HL-60 (cell line): ENCODE measurements at regions not wholly inside any gene's neighbourhood (a gene's known extent, or its start where the extent isn't known, plus 50 kb on each side); places are given as distances from the start of the nearest gene placed in this dataset.

Source experiments
- DNase-seq, 2 experiments: peaks; one replicate each; pipeline ENCODE4 v3.0.0-alpha.2; 2010 to 2020; ENCODE audit warnings: low read depth in 1 of 2, low spot score in 1 of 2
- H3K27ac ChIP-seq: fragments of 250-450 bp; sonication (Bioruptor Pico); replicated peaks from 2 replicates; pipeline ENCODE4 v1.5.1; 2020; ENCODE audit warnings: mild to moderate bottlenecking, moderate library complexity
- H3K27me3 ChIP-seq: fragments of 250-450 bp; sonication (Bioruptor Pico); 2 replicates; pipeline ENCODE4 v1.5.1; 2021; ENCODE audit warnings: mild to moderate bottlenecking, moderate library complexity; ENCODE audit not compliant: insufficient read depth, poor library complexity, severe bottlenecking
- H3K4me3 ChIP-seq: replicated peaks from 2 replicates; pipeline ENCODE4 v1.5.1; 2011; ENCODE audit warnings: mild to moderate bottlenecking, control low read depth, low read length; ENCODE audit not compliant: insufficient read depth
- CTCF ChIP-seq: IDR thresholded peaks from one replicate; pipeline ENCODE4 v1.5.1; 2011; ENCODE audit warnings: low read length, control low read depth, inconsistent platforms; ENCODE audit not compliant: insufficient read depth
- GABPA ChIP-seq: IDR thresholded peaks from 2 replicates; pipeline ENCODE4 v1.6.1; 2012; ENCODE audit warnings: low read depth
- POLR2AphosphoS5 ChIP-seq: IDR thresholded peaks from 2 replicates; pipeline ENCODE4 v1.6.1; 2012; ENCODE audit warnings: low read depth
- REST ChIP-seq: IDR thresholded peaks from 2 replicates; pipeline ENCODE4 v1.6.1; 2012; ENCODE audit warnings: low read depth; ENCODE audit not compliant: insufficient replicate concordance
- SPI1 ChIP-seq: IDR thresholded peaks from 2 replicates; pipeline ENCODE4 v1.6.1; 2012; ENCODE audit warnings: low read depth, mild to moderate bottlenecking, borderline replicate concordance

GRCh38 chr2:164126960-164127660 lies 391.3 kb upstream of the FIGN start:
- no peak for DNase-seq
- H3K27ac ChIP-seq = no peak overlapping the region
- no peaks in the 10 kb centered on the region for H3K27me3 ChIP-seq
- H3K4me3 ChIP-seq = no peak overlapping the region
- TF ChIP-seq POLR2AphosphoS5 = no peak
- TF ChIP-seq REST = no peak
- TF ChIP-seq SPI1 = no peak
- no peak for TF ChIP-seq CTCF
- TF ChIP-seq GABPA = no peak

GRCh38 chr2:164115806-164116205 lies 380.0 kb upstream of the FIGN start:
- Histone ChIP-seq H3K4me3 (no peak overlapping the region), H3K27ac (no peak overlapping the region), H3K27me3 (no peaks in the 10 kb centered on the region)
- TF ChIP-seq SPI1 = no peak
- no peak for TF ChIP-seq CTCF
- no peak for TF ChIP-seq REST
- no peak for TF ChIP-seq POLR2AphosphoS5
- TF ChIP-seq GABPA = no peak
- DNase-seq = no peak

- no peak overlapping the region for H3K27ac ChIP-seq
- H3K27me3 ChIP-seq = no peaks in the 10 kb centered on the region
- no peak overlapping the region for H3K4me3 ChIP-seq
- TF ChIP-seq POLR2AphosphoS5 (no peak), GABPA (no peak), CTCF (no peak), SPI1 (no peak), REST (no peak)
- no peak for DNase-seq
Observed at GRCh38 chr2:164114937-164115336, 379.1 kb upstream of the FIGN start.
